A549 (cell line): ENCODE measurements at regions not wholly inside any gene's neighbourhood (a gene's known extent, or its start where the extent isn't known, plus 50 kb on each side); places are given as distances from the start of the nearest gene placed in this dataset.

ENCODE experiments used
- ATAC-seq, 2 experiments: fragments of 200-7000 bp in 1 of 2; fragments of >200 bp in 1 of 2; cut with Nextera tagmentation in 1 of 2; cut with Tn5 transposase in 1 of 2; 3 replicates each; pipeline versions ENCODE4 v1.8.0 to v1.9.1; 2018 to 2020; ENCODE audit warnings: mild to moderate bottlenecking in 1 of 2, moderate library complexity in 1 of 2
- CTCF ChIA-PET: fragments of 300-600 bp; sonication (Branson Sonifier 250); formaldehyde crosslinking; extraction: SDS; loops from one replicate; lab custom pipeline; 2021; ENCODE audit warnings: antibody characterized with exemption, inconsistent platforms; lab: Yijun Ruan, JAX
- POLR2A ChIA-PET: fragments of 350-600 bp; formaldehyde crosslinking; extraction: SDS; loops from one replicate; lab custom pipeline; 2021; ENCODE audit warnings: antibody characterized with exemption, inconsistent platforms; lab: Yijun Ruan, JAX
- DNase-seq, 2 experiments: peaks; one replicate each; pipeline versions ENCODE4 v3.0.0 to v3.0.0-alpha.2; 2011 to 2016; ENCODE audit warnings: low read depth in 1 of 2, low spot score in 1 of 2
- FAIRE-seq: peaks from 2 replicates; lab custom pipeline; 2011; peaks lifted over from hg19 to GRCh38; lab: Jason Lieb, UNC
- H3K27ac ChIP-seq, 2 experiments: fragments of >200 bp; sonication (Bioruptor Twin); formaldehyde crosslinking; 3 replicates each; pipeline ENCODE4 v1.5.1; 2016 to 2017
- H3K4me1 ChIP-seq: fragments of >200 bp; sonication (Bioruptor Twin); formaldehyde crosslinking; 3 replicates; pipeline ENCODE4 v1.6.1; 2016
- H3K4me2 ChIP-seq: fragments of >200 bp; sonication (Bioruptor Twin); formaldehyde crosslinking; 3 replicates; pipeline ENCODE4 v1.6.1; 2016
- H3K4me3 ChIP-seq: fragments of >200 bp; sonication (Bioruptor Twin); formaldehyde crosslinking; 3 replicates; pipeline ENCODE4 v1.5.1; 2016
- H3K9me3 ChIP-seq: fragments of >200 bp; sonication (Bioruptor Twin); formaldehyde crosslinking; 3 replicates; pipeline ENCODE4 v1.6.1; 2016
- CHD2 ChIP-seq: fragments of 150-350 bp; IDR thresholded peaks from 2 replicates; pipeline ENCODE4 v1.6.1; 2014; ENCODE audit warnings: low read length; ENCODE audit not compliant: partially characterized antibody
- EHF ChIP-seq: fragments of 250-450 bp; sonication (Bioruptor Pico); IDR thresholded peaks from 2 replicates; pipeline ENCODE4 v1.5.0; 2020; ENCODE audit warnings: mild to moderate bottlenecking
- EP300 ChIP-seq, 2 experiments: fragments of >200 bp; sonication (Bioruptor Twin); formaldehyde crosslinking; IDR thresholded peaks; 2 replicates in 1 of 2; 3 replicates in 1 of 2; pipeline ENCODE4 v1.6.1; 2016 to 2017
- HOXB5 ChIP-seq: fragments of 250-450 bp; sonication (Bioruptor Pico); IDR thresholded peaks from 2 replicates; pipeline ENCODE4 v1.5.0; 2020; ENCODE audit warnings: mild to moderate bottlenecking, moderate library complexity
- JUNB ChIP-seq: fragments of >200 bp; sonication (Bioruptor Twin); formaldehyde crosslinking; IDR thresholded peaks from 2 replicates; pipeline ENCODE4 v1.6.1; 2016
- MAZ ChIP-seq: fragments of 150-350 bp; IDR thresholded peaks from 2 replicates; pipeline ENCODE4 v1.6.1; 2014; ENCODE audit warnings: antibody characterized with exemption, low read depth, low read length, borderline replicate concordance
- MYC ChIP-seq: IDR thresholded peaks from 2 replicates; pipeline ENCODE4 v1.6.1; 2012; ENCODE audit warnings: mild to moderate bottlenecking, inconsistent platforms, low read length, improper control_type of control experiment, borderline replicate concordance
- NFE2L2 ChIP-seq: fragments of 150-350 bp; conservative IDR thresholded peaks from 2 replicates; pipeline ENCODE4 v1.6.1; 2014; ENCODE audit warnings: low read length
- PHF8 ChIP-seq: fragments of 200-600 bp; sonication (generic); IDR thresholded peaks from 2 replicates; pipeline ENCODE4 v1.6.1; 2016; ENCODE audit warnings: low read depth, mild to moderate bottlenecking, antibody characterized with exemption, moderate library complexity, borderline replicate concordance
- POLR2A ChIP-seq: IDR thresholded peaks from 2 replicates; pipeline ENCODE4 v1.6.1; 2012; ENCODE audit warnings: mild to moderate bottlenecking, low read length
- POLR2AphosphoS2 ChIP-seq: conservative IDR thresholded peaks from 2 replicates; pipeline ENCODE4 v1.6.1; 2012; ENCODE audit warnings: low read length, improper control_type of control experiment, inconsistent platforms
- RFX5 ChIP-seq: fragments of 450-650 bp; IDR thresholded peaks from 2 replicates; pipeline ENCODE4 v1.7.1; 2014; ENCODE audit warnings: antibody characterized with exemption, mild to moderate bottlenecking, moderate library complexity
- RNF2 ChIP-seq: fragments of 200-600 bp; sonication (generic); IDR thresholded peaks from 2 replicates; pipeline ENCODE4 v1.6.1; 2016; ENCODE audit warnings: low read depth, mild to moderate bottlenecking, antibody characterized with exemption, moderate library complexity, borderline replicate concordance
- ZC3H11A ChIP-seq: fragments of 450-650 bp; IDR thresholded peaks from 2 replicates; pipeline ENCODE4 v1.6.1; 2014; ENCODE audit warnings: antibody characterized with exemption, mild to moderate bottlenecking
- ZNF302 ChIP-seq: fragments of 250-450 bp; sonication (Bioruptor Pico); IDR thresholded peaks from 2 replicates; pipeline ENCODE4 v1.9.0; 2021; ENCODE audit warnings: inconsistent platforms, mild to moderate bottlenecking, moderate library complexity
- WGBS: methylation state at CpG from one replicate; pipeline ENCODE4 v1.1.6; 2017; ENCODE audit errors: missing lambda C conversion rate; 5-methylcytosine and 5-hydroxymethylcytosine counted together
- TF ChIP-seq, protein P1 (sequence below): fragments of >200 bp; sonication (Bioruptor Twin); formaldehyde crosslinking; IDR thresholded peaks from 3 replicates; pipeline ENCODE4 v1.5.1; 2016
- TF ChIP-seq, protein P2 (sequence below): fragments of 450-650 bp; IDR thresholded peaks from 2 replicates; pipeline ENCODE4 v1.6.1; 2014; ENCODE audit warnings: antibody characterized with exemption

DNA sequence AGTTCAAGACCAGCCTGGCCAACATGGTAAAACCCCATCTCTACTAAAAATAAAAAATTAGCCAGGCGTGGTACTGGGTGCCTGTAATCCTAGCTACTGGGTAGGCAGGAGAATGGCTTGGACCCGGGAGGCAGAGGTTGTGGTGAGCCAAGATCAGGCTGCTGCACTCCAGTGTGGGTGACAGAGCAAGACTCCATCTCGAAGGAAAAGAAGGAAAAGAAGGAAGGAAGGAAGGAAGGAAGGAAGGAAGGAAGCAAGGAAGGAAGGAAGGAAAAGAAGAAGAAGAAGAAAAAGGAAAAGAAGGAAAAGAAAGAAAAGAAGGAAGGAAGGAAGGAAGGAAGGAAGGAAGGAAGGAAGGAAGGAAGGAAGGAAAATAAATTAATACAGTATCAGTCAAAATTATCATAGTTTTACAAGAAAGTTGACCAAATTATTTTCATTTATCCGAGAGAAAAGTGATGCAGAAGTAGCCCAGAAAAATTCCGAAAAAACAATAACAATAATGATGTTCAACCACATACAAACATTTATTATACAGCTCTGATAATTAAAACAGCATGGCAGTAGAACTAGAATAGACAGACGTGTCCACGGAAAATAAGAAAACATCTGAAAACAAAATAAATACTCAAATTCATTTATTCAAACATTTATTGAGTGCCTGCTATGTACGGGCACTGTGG, 292.4 kb upstream of the MKLN1 start:
- TF ChIP-seq MAZ (no peak), EHF (CRISPR knock-in tag) (no peak), RNF2 (no peak), ZC3H11A (no peak), EP300 (IDR thresholded peaks at IDR 0.05) (no peak), POLR2AphosphoS2 (no peak), RFX5 (no peak), MYC (no peak), HOXB5 (CRISPR knock-in tag) (no peak), NFE2L2 (no peak)
- TF ChIP-seq, protein P1, sequence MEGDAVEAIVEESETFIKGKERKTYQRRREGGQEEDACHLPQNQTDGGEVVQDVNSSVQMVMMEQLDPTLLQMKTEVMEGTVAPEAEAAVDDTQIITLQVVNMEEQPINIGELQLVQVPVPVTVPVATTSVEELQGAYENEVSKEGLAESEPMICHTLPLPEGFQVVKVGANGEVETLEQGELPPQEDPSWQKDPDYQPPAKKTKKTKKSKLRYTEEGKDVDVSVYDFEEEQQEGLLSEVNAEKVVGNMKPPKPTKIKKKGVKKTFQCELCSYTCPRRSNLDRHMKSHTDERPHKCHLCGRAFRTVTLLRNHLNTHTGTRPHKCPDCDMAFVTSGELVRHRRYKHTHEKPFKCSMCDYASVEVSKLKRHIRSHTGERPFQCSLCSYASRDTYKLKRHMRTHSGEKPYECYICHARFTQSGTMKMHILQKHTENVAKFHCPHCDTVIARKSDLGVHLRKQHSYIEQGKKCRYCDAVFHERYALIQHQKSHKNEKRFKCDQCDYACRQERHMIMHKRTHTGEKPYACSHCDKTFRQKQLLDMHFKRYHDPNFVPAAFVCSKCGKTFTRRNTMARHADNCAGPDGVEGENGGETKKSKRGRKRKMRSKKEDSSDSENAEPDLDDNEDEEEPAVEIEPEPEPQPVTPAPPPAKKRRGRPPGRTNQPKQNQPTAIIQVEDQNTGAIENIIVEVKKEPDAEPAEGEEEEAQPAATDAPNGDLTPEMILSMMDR, result no peak
- Histone ChIP-seq H3K27ac (no peak overlapping the region), H3K9me3 (no peaks in the 10 kb centered on the region), H3K4me1 (peaks cover 43% of the 10 kb centered on the region), H3K4me3 (no peak overlapping the region), H3K4me2 (no peak overlapping the region)
- ChIA-PET CTCF (interaction anchor here (0.7 to 1.7 kb wide), 2 partner anchors 28 to 40 kb away, joined by 3 to 4 read pairs; no protein-coding TSS in a partner anchor), POLR2A (no interaction called here)
- DNase-seq (no peak), FAIRE-seq (no peak), ATAC-seq (no peak)
- 81% methylated on average over 8 of the region's 8 CpGs for WGBS

GRCh38 chr7:131038153-131038552, 289.5 kb upstream of the MKLN1 start:
- ATAC-seq (peak in 1 of 2 experiments; percentile 6; a peak in 1 of 6 replicates), DNase-seq (no peak), FAIRE-seq (no peak)
- H3K9me3 ChIP-seq, result no peaks in the 10 kb centered on the region
- H3K4me2 ChIP-seq, result no peak overlapping the region
- H3K27ac ChIP-seq, result peak overlapping the region in 1 of 2 experiments; percentile 45; a peak in 2 of 6 replicates
- no peak overlapping the region for H3K4me3 ChIP-seq
- TF ChIP-seq, protein P2, sequence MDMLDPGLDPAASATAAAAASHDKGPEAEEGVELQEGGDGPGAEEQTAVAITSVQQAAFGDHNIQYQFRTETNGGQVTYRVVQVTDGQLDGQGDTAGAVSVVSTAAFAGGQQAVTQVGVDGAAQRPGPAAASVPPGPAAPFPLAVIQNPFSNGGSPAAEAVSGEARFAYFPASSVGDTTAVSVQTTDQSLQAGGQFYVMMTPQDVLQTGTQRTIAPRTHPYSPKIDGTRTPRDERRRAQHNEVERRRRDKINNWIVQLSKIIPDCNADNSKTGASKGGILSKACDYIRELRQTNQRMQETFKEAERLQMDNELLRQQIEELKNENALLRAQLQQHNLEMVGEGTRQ, result no peak
- TF ChIP-seq MAZ, result no peak
- TF ChIP-seq ZC3H11A, result no peak
- no peak for TF ChIP-seq ZNF302 (CRISPR knock-in tag)
- no peak for TF ChIP-seq JUNB
- no peak for TF ChIP-seq CHD2
- ChIA-PET CTCF (interaction anchor here (1.2 to 6.0 kb wide), 4 partner anchors 31 to 142 kb away, joined by 3 to 71 read pairs (median 4); no protein-coding TSS in a partner anchor), POLR2A (no interaction called here)
- H3K4me1 ChIP-seq, result peaks cover 48% of the 10 kb centered on the region
- WGBS, result 85% methylated on average over 3 of the region's 3 CpGs

GRCh38 chr7:131039355-131039762, 288.3 kb upstream of the MKLN1 start:
- no peak for FAIRE-seq
- TF ChIP-seq EHF (CRISPR knock-in tag) (no peak), POLR2A (no peak)
- CTCF ChIA-PET, result interaction anchor here (0.9 to 6.0 kb wide), 19 partner anchors 12 to 197 kb away, joined by 3 to 71 read pairs (median 8); no protein-coding TSS in a partner anchor
- H3K4me1 ChIP-seq, result peaks cover 44% of the 10 kb centered on the region
- ATAC-seq, result no peak
- DNase-seq, result no peak
- no peaks in the 10 kb centered on the region for H3K9me3 ChIP-seq
- no peak overlapping the region for H3K27ac ChIP-seq
- no peak overlapping the region for H3K4me3 ChIP-seq
- 77% methylated on average over 2 of the region's 2 CpGs for WGBS
- POLR2A ChIA-PET, result no interaction called here
- H3K4me2 ChIP-seq, result no peak overlapping the region

- DNase-seq (no peak), ATAC-seq (no peak), FAIRE-seq (no peak)
- TF ChIP-seq PHF8 (no peak), MYC (no peak)
- WGBS, result 88% methylated on average over 3 of the region's 3 CpGs
- no peaks in the 10 kb centered on the region for H3K9me3 ChIP-seq
- peaks cover 41% of the 10 kb centered on the region for H3K4me1 ChIP-seq
- H3K4me3 ChIP-seq, result no peak overlapping the region
- H3K4me2 ChIP-seq, result peak overlapping the region; percentile 41; the same call in 1 of the 3 replicates
- H3K27ac ChIP-seq, result peak overlapping the region in 1 of 2 experiments; percentile 8; a peak in 1 of 6 replicates
- POLR2A ChIA-PET, result interaction anchor here (1.2 kb wide), 1 partner anchor 143 kb away, joined by 6 read pairs; no protein-coding TSS in a partner anchor
- CTCF ChIA-PET, result interaction anchor here (0.6 to 6.0 kb wide), 53 partner anchors 10 to 472 kb away, joined by 3 to 71 read pairs (median 5); no protein-coding TSS in a partner anchor
Measured at GRCh38 chr7:131039836-131040235, 287.8 kb upstream of the MKLN1 start.
